ENCODE measurements at regions not wholly inside any gene's neighbourhood (a gene's known extent, or its start where the extent isn't known, plus 50 kb on each side); places are given as distances from the start of the nearest gene placed in this dataset.

DNA sequence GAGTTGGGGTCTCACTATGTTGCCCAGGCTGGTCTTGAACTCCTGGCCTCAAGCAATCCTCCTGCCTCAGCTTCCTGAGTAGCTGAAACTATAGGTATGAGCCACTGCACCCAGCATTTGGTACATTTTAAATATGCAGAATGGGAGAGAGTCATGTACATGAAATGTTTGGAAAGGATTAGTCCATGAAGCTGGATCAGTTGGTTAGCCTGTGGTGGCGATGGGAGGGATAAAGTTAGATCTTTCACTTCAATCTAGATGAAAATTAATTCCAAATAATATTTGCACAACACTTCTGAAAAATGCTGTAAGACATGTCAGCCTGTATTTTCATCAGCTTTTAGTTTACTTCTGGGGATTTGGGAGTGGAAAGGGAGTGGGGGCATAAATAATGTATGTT is 188.9 kb downstream of the HUNK start:
- Histone ChIP-seq H3K27ac (ENCODE audit: insufficient read depth, low read depth, low read length, poor library complexity, severe bottlenecking) (no peak overlapping the region), H3K4me1 (ENCODE audit: control insufficient read depth, insufficient read depth, low read length) (peaks cover 4% of the 10 kb centered on the region), H3K4me3 (ENCODE audit: insufficient read depth, low read depth, low read length) (no peak overlapping the region), H3K36me3 (ENCODE audit: control insufficient read depth, insufficient read depth, low read length) (no peaks in the 10 kb centered on the region), H3K9me3 (ENCODE audit: control insufficient read depth, low read length) (no peaks in the 10 kb centered on the region), H3K27me3 (ENCODE audit: control insufficient read depth, insufficient read depth, low read length, poor library complexity, severe bottlenecking) (no peaks in the 10 kb centered on the region)
- WGBS, 2 experiments, result 100% methylated on average over 1 of the region's 1 CpG

DNA sequence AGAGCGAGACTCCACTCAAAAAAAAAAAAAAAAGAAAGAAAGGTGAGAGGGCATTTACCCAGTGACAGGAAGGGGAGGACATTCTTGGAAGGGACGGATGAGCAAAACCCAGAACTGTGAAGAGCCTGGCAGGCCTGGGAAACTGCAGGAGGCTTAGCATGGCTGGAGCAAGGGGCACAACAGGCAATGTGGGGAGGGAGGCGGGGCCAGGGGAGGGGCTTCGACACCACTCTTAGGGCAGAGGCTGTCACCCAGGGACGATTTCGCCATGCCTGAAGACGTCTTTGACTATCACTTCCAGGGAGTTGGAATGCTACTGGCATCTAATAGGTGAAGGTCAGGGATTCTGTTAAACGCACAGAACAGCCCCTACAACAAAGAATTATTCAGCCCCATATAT is 184.0 kb downstream of the HUNK start:
- Histone ChIP-seq H3K4me1 (ENCODE audit: control insufficient read depth, insufficient read depth, low read length) (no peaks in the 10 kb centered on the region), H3K4me3 (ENCODE audit: insufficient read depth, low read depth, low read length) (no peak overlapping the region), H3K27ac (ENCODE audit: insufficient read depth, low read depth, low read length, poor library complexity, severe bottlenecking) (no peak overlapping the region), H3K36me3 (ENCODE audit: control insufficient read depth, insufficient read depth, low read length) (no peaks in the 10 kb centered on the region), H3K27me3 (ENCODE audit: control insufficient read depth, insufficient read depth, low read length, poor library complexity, severe bottlenecking) (no peaks in the 10 kb centered on the region), H3K9me3 (ENCODE audit: control insufficient read depth, low read length) (no peaks in the 10 kb centered on the region)
- whole genome bisulfite sequencing, 2 experiments, result 64 to 66% methylated on average over 8 of the region's 8 CpGs

- Histone ChIP-seq H3K4me3 (ENCODE audit: insufficient read depth, low read depth, low read length) (no peak overlapping the region), H3K27me3 (ENCODE audit: control insufficient read depth, insufficient read depth, low read length, poor library complexity, severe bottlenecking) (no peaks in the 10 kb centered on the region), H3K9me3 (ENCODE audit: control insufficient read depth, low read length) (no peaks in the 10 kb centered on the region), H3K4me1 (ENCODE audit: control insufficient read depth, insufficient read depth, low read length) (no peaks in the 10 kb centered on the region), H3K27ac (ENCODE audit: insufficient read depth, low read depth, low read length, poor library complexity, severe bottlenecking) (no peak overlapping the region), H3K36me3 (ENCODE audit: control insufficient read depth, insufficient read depth, low read length) (no peaks in the 10 kb centered on the region)
- 89 to 92% methylated on average over 3 of the region's 3 CpGs for WGBS, 2 experiments
These were observed 182.5 kb downstream of the HUNK start for GRCh38 chr21:32055305-32055704.

Data from ectodermal cell (in vitro differentiated cells).